K562 (cell line): ENCODE measurements at regions not wholly inside any gene's neighbourhood (a gene's known extent, or its start where the extent isn't known, plus 50 kb on each side); places are given as distances from the start of the nearest gene placed in this dataset.

ENCODE experiments used
- CEBPG ChIP-seq, 3 experiments: fragments of 200-800 bp in 1 of 3; sonication (Bioruptor generic) in 1 of 3; sonication (generic) in 1 of 3; formaldehyde crosslinking in 1 of 3; IDR thresholded peaks in 2 of 3; conservative IDR thresholded peaks in 1 of 3; 2 replicates each; pipeline versions ENCODE4 v1.6.1 to v1.8.0; 2016 to 2022; ENCODE audit warnings: missing compliant biosample characterization in 2 of 3, missing genetic modification characterization in 2 of 3, mild to moderate bottlenecking in 1 of 3, missing genetic modification reagents in 1 of 3
- CHCHD3 ChIP-seq: fragments of 250-450 bp; sonication (Bioruptor Pico); IDR thresholded peaks from 2 replicates; pipeline ENCODE4 v2.1.2; 2022; ENCODE audit warnings: mild to moderate bottlenecking
- CXXC5 ChIP-seq: fragments of 250-450 bp; sonication (Bioruptor Pico); IDR thresholded peaks from 2 replicates; pipeline ENCODE4 v1.8.0; 2022; ENCODE audit warnings: inconsistent platforms, mild to moderate bottlenecking, moderate library complexity
- MAFG ChIP-seq: fragments of 450-650 bp; conservative IDR thresholded peaks from 2 replicates; pipeline ENCODE4 v1.6.1; 2016; ENCODE audit warnings: missing genetic modification characterization, missing compliant biosample characterization
- RAD21 ChIP-seq, 2 experiments: fragments of 250-450 bp in 1 of 2; fragments of 450-650 bp in 1 of 2; sonication (Bioruptor Pico) in 1 of 2; formaldehyde crosslinking in 1 of 2; IDR thresholded peaks in 1 of 2; conservative IDR thresholded peaks in 1 of 2; 2 replicates each; pipeline versions ENCODE4 v1.4.0 to v1.8.0; 2020 to 2022; ENCODE audit warnings: mild to moderate bottlenecking in 2 of 2, moderate library complexity in 1 of 2
- SUPT5H ChIP-seq: fragments of 450-650 bp; IDR thresholded peaks from 2 replicates; pipeline ENCODE4 v1.6.1; 2016
- TBL1XR1 ChIP-seq, 2 experiments: IDR thresholded peaks; 2 replicates each; pipeline ENCODE4 v1.6.1; 2012; ENCODE audit warnings: improper control_type of control experiment in 2 of 2, low read length in 2 of 2, mild to moderate bottlenecking in 1 of 2
- XRCC3 ChIP-seq: fragments of 450-650 bp; IDR thresholded peaks from 2 replicates; pipeline ENCODE4 v1.6.1; 2017; ENCODE audit warnings: mild to moderate bottlenecking, moderate library complexity
- YBX1 ChIP-seq: fragments of 450-650 bp; IDR thresholded peaks from 2 replicates; pipeline ENCODE4 v1.7.1; 2016; ENCODE audit warnings: mild to moderate bottlenecking
- ZFP1 ChIP-seq: fragments of 450-650 bp; formaldehyde crosslinking; IDR thresholded peaks from 2 replicates; pipeline ENCODE4 v1.4.0; 2020; ENCODE audit warnings: mild to moderate bottlenecking, mixed read lengths
- ZKSCAN8 ChIP-seq: fragments of 200-800 bp; sonication (Bioruptor generic); IDR thresholded peaks from 2 replicates; pipeline ENCODE4 v1.6.1; 2016; ENCODE audit warnings: missing genetic modification characterization, missing compliant biosample characterization
- TF ChIP-seq, protein P1 (sequence below), 2 experiments: fragments of 250-450 bp in 1 of 2; fragments of 450-650 bp in 1 of 2; sonication (Bioruptor Pico) in 1 of 2; IDR thresholded peaks; 2 replicates each; pipeline versions ENCODE4 v1.6.1 to v1.8.0; 2016 to 2021; ENCODE audit warnings: mild to moderate bottlenecking in 2 of 2, moderate library complexity in 2 of 2, missing compliant biosample characterization in 1 of 2, missing genetic modification characterization in 1 of 2
- TF ChIP-seq, protein P2 (sequence below): sonication (generic); formaldehyde crosslinking; IDR thresholded peaks from 2 replicates; pipeline ENCODE4 v1.8.1; 2023; ENCODE audit warnings: mild to moderate bottlenecking, missing genetic modification reagents

DNA sequence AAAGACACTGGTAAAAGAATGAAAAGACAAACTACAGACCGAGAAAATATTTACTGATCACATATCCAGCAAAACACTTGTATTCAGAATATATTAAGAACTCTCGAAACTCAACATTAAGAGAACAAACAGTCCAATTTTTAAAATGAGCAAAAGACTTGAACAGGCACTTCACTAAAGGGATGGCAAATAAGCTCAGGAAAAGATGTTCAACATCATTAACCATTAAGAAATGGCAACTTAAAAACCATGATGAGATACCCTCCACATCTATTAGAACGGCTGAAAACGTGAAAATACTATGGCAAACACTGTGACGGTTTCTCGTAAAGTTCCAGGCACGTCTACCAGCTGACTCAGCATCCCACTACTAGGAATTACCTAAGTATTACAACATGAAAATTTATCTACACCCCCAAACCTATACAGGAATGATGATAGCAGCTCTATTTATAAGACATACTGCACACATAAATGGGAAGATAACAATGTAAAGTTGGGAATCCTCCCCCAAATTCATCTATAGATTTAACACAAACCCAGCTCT, 86.1 kb upstream of the PROK2 start (continued):
- TF ChIP-seq, protein P1, sequence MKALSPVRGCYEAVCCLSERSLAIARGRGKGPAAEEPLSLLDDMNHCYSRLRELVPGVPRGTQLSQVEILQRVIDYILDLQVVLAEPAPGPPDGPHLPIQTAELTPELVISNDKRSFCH (CRISPR knock-in tag; IDR thresholded peaks at IDR 0.05) = no peak
- TF ChIP-seq, protein P1 (tag; IDR thresholded peaks at IDR 0.05) = no peak
- TF ChIP-seq SUPT5H (no peak), ZKSCAN8 (no peak), YBX1 (no peak), RAD21 (CRISPR knock-in tag; conservative IDR thresholded peaks at IDR 0.05 in 1 of 2, IDR thresholded peaks at IDR 0.05 in 1 of 2) (no peak), CXXC5 (CRISPR knock-in tag) (no peak), ZFP1 (CRISPR knock-in tag) (no peak), MAFG (tag) (peak; percentile 61), XRCC3 (no peak), CEBPG (CRISPR knock-in tag; IDR thresholded peaks at IDR 0.05) (no peak), CEBPG (tag; conservative IDR thresholded peaks at IDR 0.05 in 1 of 2, IDR thresholded peaks at IDR 0.05 in 1 of 2) (0 out of 4 replicates have a peak, but pooled peaks of 1 of the 2 experiments have one; percentile 11), TBL1XR1 (IDR thresholded peaks at IDR 0.05; ENCODE audit: low read length in 2 of 2) (0 out of 4 replicates have a peak, but pooled peaks of 1 of the 2 experiments have one; percentile 6), CHCHD3 (CRISPR knock-in tag) (no peak)
- TF ChIP-seq, protein P2, sequence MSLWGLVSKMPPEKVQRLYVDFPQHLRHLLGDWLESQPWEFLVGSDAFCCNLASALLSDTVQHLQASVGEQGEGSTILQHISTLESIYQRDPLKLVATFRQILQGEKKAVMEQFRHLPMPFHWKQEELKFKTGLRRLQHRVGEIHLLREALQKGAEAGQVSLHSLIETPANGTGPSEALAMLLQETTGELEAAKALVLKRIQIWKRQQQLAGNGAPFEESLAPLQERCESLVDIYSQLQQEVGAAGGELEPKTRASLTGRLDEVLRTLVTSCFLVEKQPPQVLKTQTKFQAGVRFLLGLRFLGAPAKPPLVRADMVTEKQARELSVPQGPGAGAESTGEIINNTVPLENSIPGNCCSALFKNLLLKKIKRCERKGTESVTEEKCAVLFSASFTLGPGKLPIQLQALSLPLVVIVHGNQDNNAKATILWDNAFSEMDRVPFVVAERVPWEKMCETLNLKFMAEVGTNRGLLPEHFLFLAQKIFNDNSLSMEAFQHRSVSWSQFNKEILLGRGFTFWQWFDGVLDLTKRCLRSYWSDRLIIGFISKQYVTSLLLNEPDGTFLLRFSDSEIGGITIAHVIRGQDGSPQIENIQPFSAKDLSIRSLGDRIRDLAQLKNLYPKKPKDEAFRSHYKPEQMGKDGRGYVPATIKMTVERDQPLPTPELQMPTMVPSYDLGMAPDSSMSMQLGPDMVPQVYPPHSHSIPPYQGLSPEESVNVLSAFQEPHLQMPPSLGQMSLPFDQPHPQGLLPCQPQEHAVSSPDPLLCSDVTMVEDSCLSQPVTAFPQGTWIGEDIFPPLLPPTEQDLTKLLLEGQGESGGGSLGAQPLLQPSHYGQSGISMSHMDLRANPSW (CRISPR knock-in tag) = no peak
